ENCODE measurements at regions not wholly inside any gene's neighbourhood (a gene's known extent, or its start where the extent isn't known, plus 50 kb on each side); places are given as distances from the start of the nearest gene placed in this dataset.

DNA sequence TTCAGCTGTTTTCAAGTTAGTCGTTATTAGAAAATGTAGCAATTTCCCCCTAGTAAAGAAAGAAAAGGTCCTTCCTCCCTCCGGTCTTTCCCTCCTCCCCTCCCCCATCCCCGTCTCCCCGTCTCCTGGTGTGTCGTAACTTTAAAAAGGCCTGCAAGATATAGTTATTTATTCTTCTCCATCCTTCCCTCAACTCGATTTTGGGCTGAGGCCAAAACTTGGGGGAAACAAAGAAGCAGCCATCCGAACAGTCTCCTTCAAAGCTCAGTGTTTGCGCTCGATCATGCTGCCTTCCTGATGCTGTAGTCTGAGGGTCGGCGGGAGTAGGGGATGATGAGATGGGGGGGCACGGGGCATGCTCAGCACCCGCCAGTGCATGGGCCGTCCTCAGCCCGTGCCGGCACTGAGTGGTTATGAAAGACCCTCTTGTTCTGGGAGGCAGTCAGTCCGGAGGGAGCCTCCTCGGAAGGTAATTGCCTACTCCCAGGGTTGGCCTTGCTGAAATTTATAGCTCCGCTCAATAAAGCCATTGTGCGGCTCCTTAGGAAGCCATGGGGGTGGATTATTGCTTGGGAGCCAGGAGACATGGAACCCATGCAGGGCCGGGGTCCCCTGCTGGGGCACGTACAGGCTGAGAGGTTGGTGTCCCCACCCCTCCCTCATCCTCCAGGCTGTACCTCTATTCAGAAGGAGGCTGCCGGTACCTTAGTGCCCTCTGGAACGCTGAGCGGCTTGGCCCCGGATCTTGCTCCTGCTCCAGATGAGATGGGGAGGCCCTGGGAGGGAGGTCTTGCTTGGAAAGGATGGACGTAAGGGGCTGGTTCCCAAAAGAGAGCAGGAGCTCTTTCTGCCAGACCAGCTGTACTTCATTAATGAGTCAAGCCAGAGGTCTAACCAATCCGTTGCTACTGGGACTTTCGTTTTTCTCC is 212.7 kb upstream of the CADM1 start:
- TF ChIP-seq, protein P1, sequence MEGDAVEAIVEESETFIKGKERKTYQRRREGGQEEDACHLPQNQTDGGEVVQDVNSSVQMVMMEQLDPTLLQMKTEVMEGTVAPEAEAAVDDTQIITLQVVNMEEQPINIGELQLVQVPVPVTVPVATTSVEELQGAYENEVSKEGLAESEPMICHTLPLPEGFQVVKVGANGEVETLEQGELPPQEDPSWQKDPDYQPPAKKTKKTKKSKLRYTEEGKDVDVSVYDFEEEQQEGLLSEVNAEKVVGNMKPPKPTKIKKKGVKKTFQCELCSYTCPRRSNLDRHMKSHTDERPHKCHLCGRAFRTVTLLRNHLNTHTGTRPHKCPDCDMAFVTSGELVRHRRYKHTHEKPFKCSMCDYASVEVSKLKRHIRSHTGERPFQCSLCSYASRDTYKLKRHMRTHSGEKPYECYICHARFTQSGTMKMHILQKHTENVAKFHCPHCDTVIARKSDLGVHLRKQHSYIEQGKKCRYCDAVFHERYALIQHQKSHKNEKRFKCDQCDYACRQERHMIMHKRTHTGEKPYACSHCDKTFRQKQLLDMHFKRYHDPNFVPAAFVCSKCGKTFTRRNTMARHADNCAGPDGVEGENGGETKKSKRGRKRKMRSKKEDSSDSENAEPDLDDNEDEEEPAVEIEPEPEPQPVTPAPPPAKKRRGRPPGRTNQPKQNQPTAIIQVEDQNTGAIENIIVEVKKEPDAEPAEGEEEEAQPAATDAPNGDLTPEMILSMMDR (IDR thresholded peaks at IDR 0.05): no peak
- TF ChIP-seq EP300 (IDR thresholded peaks at IDR 0.05): no peak

Data from suprapubic skin (tissue), 3 donors.